K562 (cell line): ENCODE measurements at regions not wholly inside any gene's neighbourhood (a gene's known extent, or its start where the extent isn't known, plus 50 kb on each side); places are given as distances from the start of the nearest gene placed in this dataset.

ENCODE experiments used
- CSDE1 ChIP-seq, 2 experiments: fragments of 450-650 bp; IDR thresholded peaks; 2 replicates each; pipeline ENCODE4 v1.6.1; 2016; ENCODE audit warnings: mild to moderate bottlenecking in 1 of 2
- ZNF212 ChIP-seq: fragments of 450-650 bp; formaldehyde crosslinking; IDR thresholded peaks from 2 replicates; pipeline ENCODE4 v1.4.0; 2020; ENCODE audit warnings: mild to moderate bottlenecking

GRCh38 chr3:31105438-31106077 lies 211.1 kb upstream of the GADL1 start:
- TF ChIP-seq CSDE1 (IDR thresholded peaks at IDR 0.05), result no peak
- TF ChIP-seq ZNF212 (CRISPR knock-in tag), result no peak
